ENCODE measurements at regions not wholly inside any gene's neighbourhood (a gene's known extent, or its start where the extent isn't known, plus 50 kb on each side); places are given as distances from the start of the nearest gene placed in this dataset.

DNA sequence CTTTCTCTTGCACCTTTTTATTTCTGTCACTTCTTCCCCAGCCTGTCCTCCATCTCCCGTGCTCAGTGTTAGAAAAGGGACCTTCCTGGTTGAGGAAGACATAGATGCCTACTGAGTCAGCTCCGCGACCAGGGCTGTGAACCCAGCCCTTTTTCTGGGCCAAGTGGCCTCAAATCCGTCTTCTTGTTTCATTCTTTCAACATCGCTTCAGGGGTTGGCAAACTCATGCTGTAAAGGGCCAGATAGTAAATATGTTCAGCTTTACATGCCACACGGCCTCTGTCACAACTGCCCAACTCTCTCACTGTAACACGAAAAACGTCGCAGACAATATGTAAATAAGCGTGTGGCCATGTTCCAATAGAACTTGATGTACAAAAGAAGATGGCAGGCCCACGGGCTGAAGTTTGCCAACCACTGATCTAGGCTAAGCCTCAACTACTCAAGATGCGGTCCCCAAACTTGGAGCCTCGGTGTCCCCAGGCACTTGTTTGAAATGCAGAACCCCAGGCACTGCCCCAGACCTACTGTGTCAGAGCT lies 338.4 kb downstream of the MN1 start:
- ATAC-seq: no peak

DNA sequence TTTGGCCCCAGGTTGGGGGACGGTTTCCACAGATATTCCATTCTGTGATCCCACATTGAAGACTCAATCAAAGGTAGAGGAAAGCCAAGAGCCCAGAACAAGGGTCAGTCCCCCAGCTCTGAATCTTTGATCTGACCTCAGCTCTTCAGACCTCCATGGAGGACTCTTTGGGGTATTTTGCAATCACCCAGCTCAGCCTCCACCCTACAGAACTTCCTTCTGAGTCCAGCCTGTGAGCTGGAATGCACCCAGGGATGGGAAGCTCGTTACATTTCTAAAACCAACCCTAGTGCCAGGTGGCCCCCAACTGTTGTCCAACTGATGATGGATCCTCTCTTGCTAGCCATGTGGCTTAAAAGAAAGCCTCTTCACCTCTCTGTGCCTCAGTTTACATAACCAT lies 335.3 kb downstream of the MN1 start:
- no peak for ATAC-seq

DNA sequence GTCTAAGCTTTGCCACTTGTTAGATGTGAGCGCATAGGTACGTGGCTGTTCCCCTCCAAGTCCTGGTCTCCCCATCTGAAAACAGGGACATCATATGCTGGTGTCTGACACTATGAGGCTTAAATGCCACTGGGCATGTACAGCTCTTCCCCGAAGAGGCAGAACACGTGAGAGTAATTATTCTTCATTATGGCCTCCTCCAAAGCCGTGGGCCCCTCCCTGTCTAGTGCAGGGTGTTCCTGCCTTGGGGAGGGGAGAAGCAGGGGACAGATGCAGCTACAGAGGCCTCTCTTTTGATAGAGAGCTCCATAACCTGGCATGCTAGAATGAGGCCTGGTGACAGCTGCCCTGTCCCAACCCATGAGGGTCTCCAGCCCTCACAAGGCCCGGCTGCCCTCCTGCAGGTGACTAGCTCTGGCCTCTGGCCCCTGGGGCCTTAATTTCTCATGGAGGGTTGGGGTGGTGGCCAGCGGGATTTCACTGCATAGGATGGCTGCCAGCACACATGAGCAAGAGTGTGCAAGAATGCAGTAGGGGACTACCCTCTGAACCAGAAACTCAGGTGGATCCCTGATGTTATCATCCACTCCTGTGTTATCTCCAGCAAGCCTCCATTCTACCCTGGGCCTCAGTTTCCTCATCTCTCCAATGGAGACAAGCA lies 334.6 kb downstream of the MN1 start:
- no peak for ATAC-seq

DNA sequence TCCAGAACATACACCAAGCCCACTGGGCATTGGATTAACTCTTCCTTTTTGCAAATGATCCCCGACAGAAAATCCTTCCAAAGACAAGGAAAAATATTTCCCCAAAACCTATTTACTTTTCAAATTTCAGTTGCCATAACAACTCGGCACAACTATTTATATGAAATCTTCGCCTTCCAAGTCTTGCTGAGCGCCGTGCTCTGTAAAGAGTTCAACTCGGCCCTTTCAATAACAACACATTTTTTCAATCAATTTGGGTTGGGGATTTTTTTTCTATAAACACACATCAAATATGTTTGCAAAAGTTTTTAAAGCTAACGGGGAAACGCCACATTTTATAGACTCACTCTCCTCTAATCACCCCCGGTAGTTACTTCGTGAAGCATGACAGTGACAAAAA lies 333.8 kb downstream of the MN1 start:
- no peak for ATAC-seq

DNA sequence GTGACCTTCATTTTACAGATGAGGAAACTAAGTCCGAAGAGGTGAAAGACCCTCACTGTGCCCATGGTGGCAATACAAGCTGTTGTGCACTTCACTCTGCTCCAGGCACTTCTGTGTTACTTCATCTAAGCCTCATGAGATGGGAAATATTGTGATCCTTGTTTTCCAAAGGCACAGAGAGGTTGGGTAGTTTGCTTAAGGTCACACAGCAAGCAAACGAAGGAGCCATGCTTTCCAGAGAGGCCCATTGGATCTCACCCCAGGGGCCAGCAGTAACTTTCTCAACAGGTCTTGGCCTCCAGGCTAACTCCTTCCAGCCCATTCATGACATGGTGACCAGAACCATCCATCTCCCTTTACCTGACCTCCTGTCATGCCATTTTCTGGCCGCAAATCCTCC lies 332.8 kb downstream of the MN1 start:
- ATAC-seq: no peak

DNA sequence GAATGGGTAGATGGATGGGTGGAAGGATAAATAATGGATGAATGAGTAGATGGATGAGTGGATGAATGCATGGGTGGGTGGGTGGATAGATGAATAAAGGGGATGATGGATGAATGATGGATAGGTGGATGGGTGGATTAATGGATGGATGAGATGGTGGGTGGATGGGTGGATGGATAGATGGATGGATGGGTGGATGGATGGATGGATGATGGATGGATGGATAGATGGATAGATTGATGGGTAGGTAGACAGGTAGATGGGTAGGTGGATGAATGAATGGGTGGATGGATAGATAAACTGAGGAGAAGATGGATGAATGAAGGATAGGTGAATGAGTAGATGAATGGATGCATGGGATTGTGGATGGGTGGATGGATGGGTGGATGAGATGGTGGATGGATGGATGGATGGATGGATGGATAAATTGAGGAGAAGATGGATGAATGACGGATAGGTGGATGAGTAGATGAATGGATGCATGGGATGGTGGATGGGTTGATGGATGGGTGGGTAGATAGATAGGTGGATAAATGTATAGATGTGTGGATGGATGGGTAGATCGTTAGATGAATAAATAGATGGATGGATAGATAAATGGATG lies 331.3 kb downstream of the MN1 start:
- ATAC-seq: no peak

DNA sequence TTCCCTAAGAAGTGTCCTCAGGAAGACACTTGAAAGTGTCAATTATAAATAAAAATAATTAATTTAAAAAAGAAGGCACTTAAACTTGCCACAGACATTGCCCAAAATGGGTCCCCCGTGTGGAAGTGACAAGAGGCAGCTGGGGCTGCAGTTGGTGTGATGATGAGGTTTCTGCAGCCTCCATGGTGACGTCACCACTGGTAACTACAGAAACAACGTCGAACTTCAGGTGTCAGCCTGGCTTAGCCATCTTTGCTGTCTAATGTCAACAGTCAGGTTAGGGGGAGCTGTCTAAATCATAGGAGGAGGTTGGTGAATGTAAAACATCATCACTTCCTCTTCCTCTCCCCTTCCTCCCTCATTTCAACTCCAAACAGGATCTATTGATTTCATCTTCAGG lies 328.6 kb downstream of the MN1 start:
- no peak for ATAC-seq

DNA sequence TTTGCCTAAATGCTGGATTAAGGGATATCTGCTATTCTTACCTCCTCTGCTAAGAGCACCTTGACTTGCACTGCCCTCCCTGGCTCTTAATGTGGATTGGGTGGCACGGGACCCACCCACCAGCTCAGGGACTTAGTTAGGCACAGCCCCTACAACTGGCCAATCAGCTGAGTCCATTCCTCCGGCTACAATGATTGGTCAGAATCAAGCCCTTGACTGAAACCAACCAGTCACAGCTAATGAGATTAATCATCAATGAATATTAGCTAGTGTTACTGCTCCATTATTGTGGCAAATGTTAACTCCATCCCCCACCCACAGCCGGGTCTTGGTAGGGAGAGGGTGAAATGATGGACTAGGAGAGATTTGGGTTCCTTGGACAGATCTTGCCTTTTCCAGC lies 328.0 kb downstream of the MN1 start:
- ATAC-seq: no peak

DNA sequence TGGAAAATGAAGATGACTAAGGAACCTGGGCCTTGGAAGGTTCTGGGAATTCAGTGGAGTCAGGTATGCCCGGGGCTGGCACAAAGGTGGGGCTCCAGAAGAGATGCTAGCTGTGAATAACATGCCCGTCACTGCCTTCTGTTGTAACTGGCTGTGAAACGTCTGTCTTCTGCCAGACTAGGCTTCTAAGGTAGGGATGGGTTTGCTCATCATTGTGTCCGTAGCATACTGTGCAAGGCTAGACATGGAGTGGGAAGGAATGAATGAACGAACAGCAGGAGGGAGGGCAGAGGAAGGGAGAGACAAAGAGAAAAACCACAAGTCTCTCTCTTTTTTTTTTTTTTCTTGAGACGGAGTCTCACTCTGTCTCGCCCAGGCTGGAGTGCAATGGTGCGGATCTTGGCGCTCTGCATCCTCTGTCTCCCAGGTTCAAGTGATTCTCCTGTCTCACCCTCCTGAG lies 327.4 kb downstream of the MN1 start:
- peak; percentile 66 for ATAC-seq

DNA sequence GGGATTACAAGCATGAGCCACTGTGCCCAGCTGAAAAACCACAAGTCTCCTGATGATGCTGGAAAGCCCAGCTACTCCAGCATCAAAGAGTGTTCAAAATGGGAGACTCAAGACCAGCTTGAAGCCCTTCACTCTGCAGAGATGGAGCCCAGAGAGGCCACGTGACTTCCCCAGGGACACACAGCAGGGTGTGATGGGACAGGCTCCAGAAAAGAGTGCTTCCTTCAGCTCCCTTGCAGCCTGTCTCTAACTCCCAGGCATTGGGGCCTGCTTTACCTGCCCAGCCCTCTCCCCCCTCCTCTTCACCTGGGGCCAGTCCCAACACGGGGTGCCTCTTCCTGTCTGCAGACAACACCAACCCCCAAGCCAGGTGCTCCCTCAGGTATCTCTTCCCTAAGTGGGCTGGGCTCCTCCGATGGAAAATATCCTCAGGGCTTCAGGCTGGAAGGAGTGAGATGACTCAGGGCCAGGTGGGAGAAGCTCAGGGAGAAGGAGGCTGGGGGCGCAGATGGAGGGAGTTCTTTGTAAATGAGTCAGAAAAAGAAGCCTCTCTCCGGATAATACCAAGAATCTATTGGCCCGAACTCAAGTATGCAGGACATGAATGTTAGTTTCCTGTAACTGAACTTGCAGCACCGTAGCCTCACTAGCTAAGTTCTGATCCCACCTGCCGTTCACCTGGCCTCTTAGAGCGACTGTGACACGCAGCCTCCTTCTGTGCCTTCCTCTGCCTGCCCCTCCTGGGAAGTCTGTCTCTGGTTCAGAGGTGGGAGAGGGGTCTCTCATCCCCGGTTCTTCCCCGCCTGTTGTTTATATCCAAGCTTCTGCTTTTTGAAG lies 326.6 kb downstream of the MN1 start:
- peak; percentile 50 for ATAC-seq

DNA sequence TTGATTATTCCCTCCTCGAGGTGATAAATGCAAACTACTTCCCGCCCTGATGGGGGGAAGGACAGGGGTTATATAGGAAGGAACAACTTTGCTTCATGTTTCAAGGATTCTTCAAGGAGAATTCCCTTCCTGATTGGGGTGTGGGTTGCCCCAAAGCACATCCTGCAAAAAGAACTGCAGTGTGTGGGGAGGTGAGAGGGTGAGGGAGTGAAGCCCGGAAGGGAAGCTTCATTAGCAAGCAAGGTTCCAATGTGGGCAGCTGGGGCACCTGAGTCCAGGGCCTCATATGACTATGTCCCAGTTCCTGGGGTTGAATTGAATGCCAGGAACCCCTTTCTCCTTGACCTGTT lies 326.0 kb downstream of the MN1 start:
- ATAC-seq: no peak

DNA sequence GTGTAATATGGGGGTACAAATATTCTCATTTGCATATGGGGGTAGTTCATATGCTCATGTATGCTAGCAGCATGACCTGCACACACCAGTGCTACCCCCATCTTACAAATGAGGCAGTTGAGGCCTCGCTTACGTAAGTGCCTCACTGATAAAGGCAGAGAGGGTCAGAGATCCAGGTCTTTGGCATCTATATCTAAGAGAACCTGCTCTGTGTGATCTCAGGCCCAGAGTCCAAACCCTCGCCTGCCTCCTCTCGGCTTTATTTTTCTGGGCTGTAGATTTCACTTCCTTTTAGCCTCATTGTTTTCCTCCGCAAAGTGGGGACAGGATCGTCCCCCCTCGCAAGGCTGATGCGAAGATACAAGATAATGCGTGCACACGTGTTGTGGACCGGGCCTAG lies 325.2 kb downstream of the MN1 start:
- no peak for ATAC-seq

DNA sequence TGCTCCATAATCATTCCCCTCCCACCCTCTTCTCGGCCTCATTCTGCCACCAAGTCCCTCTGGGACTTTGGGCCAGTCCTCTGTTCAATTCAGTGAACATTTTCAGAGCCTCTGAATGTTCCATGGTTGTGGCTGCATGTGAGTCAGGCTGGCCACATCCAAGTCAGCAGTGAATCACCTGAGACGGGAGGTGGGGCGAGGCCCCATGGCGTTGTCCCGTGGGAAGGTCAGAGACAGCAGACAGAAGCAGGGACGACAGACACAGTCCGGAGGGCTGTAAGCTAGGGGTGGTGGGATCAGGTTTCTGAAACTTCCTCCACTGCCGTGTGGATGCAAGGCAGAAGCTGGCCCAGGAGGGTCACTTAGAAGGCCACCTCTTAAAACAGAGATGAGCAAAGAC lies 324.8 kb downstream of the MN1 start:
- peak; percentile 78 for ATAC-seq

DNA sequence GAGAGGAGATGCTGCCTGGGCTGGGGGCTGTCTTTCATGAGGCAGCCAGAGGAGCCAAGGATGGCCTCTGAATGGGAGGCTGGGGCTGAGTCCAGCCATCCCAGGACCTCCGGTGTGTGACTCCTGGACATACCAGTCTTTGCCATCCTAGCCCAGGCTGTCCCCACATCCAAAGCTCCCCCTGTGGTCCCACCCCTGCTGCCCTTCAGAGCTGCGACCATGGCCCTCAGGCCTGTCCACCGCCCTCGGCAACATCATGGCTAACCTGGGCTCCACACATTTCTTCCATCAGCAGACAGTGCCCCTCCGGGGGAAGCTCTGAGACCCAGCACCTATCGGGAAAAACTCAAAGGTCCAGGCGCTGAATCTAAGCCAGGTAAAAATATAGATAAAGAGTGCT lies 324.4 kb downstream of the MN1 start:
- no peak for ATAC-seq

DNA sequence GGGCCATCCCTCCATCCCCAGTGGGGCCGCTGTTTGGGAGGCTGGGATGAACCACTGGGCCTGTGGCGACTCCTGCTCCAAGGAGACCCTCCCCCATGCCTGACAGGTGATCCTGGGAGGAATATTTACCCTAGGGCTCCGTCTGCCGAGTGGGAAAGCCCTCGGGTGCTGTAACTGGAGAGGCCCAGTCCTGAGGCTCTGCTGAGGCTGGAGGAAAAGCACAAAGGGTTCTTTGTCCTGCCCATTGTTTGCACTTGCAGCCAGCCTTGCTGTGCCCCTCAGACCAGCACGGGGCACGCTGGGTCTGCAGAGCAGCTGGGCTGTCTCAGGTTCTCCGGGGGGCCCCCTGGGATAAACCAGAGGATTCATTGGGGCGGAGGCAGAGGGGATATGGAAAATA lies 321.1 kb downstream of the MN1 start:
- ATAC-seq: no peak

DNA sequence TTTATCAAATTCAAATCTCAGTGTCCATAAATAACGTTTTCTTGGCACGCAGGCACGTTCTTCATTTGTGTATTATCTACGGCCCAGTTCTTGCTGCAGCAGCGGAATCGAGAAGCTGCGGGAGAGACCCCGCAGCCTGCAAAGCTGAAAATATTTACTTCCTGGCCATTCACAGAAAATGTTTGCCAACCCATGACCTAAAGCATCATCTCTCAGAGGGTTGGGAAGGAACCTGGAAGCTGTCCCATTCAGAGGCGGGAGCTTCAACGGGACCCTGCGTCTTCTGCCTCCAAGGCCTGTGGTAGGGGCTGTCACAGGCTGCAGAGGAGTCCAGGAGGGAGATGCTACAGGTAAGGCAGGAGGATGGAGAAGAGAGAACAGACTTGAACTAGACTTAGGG lies 319.2 kb downstream of the MN1 start:
- no peak for ATAC-seq

DNA sequence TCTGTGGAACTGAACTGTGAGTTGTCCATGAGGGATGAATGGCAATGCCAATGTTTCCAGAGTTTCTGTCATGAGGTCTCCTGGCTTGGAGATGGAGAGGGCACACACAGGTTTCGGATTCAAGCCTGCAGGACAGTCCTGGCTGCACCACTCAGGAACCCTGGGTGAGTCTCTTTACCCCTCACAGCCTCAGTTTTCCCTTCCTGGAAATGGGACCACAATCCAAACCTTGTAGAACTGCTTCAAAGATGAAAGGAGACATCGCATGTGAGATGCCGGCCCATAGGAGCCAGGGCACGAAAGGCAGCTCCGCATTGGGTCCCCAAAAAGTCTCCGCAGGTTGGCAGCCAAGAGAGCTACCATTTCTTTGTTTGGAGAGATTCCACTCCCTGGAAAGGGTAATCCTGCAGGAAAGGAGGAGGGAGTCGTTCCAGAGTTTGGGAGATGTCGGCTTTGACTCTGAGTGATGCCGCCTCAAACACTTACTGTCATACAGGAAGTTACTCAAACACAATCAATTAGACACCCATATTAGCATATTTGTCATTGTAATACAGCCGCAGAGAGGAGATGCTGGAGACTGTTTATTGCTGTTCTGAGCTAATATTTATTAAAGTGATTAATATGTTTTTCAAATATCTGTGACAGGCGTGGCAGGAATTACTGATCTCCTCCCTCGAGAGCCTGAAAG lies 318.3 kb downstream of the MN1 start:
- ATAC-seq: no peak

DNA sequence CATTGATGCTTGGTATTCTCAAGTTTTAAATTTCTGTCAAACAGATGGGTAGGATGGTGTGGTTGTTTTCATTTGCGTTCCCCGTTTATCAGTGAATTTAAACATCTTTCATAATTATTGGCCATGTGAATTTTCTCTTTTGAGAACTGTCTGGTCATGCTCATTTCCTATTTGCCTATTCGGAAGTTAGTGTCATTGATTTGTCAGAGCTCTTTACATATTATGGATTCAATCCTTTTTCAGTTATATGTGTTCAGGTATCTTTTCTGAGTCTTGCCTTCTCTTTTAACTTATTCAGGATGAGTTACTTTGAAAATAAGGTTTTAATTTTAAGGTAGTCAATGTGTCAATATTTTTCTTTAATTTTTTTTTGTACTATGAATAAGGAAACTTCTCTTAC lies 315.7 kb downstream of the MN1 start:
- ATAC-seq: no peak

DNA sequence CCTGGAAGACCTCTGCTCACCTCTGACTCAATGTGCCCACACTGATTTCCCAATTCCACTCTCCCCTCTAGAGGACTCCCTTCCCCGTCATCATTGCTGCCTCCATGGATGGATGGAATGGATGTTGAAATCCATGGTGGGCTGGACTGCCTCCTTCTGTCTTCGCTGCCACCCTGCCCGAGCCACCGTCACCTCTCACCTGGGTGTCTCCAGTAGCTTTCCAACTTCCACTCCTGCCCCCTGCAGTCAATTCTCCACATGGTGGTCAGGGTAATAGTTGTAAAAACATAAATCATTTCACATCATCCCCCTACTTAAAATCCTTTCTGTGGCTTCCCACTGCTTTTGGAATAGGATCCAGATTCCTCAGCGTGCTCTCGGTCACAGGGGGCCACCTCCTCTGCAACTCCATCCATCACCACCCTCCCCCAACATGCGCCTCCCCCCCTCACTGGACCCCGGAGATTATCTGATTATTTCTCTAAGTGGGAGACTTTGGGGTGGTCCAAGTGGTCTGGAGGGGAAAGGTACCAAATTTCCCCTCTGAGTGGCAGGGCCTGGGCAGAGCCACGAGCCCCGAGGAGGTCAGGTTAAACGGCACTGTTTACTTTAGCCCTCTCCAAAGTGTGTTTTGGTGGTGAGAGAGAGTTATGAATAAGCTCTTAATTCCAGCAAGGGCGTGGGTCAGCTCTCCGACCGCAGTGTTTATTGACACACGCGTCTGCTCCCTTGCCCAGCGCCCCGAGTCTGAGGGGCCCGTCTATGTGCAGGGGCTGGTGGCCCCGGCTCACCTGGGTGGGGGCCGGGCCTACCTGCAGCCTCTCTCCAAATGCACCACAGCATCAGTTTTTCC lies 313.7 kb downstream of the MN1 start:
- no peak for ATAC-seq

DNA sequence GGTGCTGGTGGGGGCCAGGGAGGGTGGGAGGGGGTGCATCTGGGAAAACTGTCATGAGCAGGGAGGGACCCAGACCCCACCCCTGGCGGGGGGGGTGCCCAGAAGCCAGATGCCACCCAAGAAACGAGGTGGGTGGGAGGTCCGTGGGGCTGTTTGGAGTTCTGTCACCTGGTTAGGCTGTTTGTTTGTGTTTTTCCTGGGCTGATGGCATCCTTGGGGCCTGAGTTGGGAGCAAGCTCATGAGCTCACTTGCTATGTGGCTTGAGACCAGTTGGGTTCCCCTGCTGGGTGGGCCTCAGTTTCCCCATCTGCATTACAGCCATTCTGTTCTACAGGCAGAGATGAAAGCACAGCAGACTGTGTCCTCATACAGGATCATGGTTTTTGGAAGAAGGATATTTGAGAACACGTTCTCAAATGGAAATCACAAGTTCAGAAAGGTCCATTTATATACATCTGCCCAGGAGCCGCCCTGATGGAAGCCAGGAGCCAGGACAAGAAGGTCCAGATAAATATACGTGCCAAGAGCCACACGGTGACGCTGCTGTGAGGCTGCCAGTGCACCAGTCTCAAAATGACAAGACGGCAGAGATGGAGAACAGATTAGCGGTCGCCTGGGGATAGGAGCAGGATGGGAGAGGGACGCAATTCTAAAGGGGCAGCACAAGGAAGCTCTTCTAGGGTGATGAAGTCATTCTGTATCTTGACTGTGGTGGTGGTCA lies 312.9 kb downstream of the MN1 start:
- no peak for ATAC-seq

DNA sequence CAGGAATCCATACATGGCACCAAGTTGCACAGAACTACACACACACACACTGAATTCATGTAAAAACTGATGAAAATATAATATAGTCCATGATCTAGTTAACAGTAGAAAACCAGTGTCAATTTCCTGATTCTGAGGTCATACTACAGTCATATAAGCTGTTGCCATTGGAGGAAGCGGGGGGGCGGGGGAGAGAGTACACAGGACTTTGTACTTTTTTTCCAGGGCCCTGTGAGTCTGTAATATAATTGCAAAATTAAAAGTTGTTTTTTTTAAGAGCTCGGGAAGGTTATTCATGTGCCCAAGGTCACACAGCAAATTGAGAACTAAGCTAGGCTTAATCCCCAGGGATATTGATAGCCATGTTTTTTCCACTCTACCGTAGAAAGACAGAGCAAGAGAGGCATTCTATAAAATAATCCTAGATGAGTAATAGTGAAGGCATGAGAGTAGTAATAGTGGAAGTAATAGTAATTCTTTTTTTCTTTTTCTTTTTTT lies 312.3 kb downstream of the MN1 start:
- no peak for ATAC-seq
